ENCODE measurements at regions not wholly inside any gene's neighbourhood (a gene's known extent, or its start where the extent isn't known, plus 50 kb on each side); places are given as distances from the start of the nearest gene placed in this dataset.

DNA sequence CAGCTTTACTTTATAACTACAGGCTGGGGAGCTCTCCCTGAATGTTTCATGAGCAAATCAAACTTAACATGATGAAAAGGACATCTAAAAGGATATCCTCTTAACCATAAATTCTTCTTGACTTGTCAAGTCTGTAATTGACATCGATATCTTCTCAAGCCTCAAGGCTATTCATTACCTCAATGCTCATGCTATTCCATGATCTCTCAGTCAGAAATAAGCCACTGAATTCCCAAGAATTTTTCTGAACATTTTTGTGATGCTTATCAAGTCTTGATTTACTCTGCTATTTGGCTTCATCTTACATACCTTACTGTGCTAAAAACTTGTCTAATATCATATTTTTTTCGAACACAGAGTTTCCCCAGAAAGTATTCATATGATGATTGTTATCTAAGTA, 433.4 kb downstream of the PDGFC start:
- TF ChIP-seq, protein P1, sequence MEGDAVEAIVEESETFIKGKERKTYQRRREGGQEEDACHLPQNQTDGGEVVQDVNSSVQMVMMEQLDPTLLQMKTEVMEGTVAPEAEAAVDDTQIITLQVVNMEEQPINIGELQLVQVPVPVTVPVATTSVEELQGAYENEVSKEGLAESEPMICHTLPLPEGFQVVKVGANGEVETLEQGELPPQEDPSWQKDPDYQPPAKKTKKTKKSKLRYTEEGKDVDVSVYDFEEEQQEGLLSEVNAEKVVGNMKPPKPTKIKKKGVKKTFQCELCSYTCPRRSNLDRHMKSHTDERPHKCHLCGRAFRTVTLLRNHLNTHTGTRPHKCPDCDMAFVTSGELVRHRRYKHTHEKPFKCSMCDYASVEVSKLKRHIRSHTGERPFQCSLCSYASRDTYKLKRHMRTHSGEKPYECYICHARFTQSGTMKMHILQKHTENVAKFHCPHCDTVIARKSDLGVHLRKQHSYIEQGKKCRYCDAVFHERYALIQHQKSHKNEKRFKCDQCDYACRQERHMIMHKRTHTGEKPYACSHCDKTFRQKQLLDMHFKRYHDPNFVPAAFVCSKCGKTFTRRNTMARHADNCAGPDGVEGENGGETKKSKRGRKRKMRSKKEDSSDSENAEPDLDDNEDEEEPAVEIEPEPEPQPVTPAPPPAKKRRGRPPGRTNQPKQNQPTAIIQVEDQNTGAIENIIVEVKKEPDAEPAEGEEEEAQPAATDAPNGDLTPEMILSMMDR (conservative IDR thresholded peaks at IDR 0.05), result no peak
- no peak for TF ChIP-seq EZH2 (IDR thresholded peaks at IDR 0.05; ENCODE audit: low read depth)
